ENCODE measurements at regions not wholly inside any gene's neighbourhood (a gene's known extent, or its start where the extent isn't known, plus 50 kb on each side); places are given as distances from the start of the nearest gene placed in this dataset.

GRCh38 chr10:36303896-36304295, 661.8 kb upstream of the FZD8 start:
- TF ChIP-seq CTCF (IDR thresholded peaks at IDR 0.05) (no peak), POLR2A (IDR thresholded peaks at IDR 0.05) (no peak)

All from Peyer's patch (tissue), 4 donors.